ENCODE measurements at regions not wholly inside any gene's neighbourhood (a gene's known extent, or its start where the extent isn't known, plus 50 kb on each side); places are given as distances from the start of the nearest gene placed in this dataset.

DNA sequence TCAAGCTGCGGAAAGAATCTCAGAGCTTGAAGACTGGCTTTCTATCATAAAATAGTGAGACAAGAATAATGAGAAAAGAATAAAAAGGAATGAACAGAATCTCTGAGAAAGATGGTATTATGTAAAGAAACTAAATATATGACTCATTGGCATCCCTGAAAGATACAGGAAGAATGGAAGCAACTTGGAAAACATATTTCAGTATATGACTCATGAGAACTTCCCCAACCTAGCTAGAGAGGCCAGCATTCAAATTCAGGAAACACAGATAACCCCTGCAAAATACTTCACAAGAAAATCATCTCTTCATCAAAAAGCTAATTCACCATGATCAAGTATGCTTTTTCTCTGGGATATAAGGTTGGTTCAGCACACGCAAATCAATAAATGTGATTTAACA, 2318.0 kb downstream of the PCDH9 start (continued):
- TF ChIP-seq, protein P1, sequence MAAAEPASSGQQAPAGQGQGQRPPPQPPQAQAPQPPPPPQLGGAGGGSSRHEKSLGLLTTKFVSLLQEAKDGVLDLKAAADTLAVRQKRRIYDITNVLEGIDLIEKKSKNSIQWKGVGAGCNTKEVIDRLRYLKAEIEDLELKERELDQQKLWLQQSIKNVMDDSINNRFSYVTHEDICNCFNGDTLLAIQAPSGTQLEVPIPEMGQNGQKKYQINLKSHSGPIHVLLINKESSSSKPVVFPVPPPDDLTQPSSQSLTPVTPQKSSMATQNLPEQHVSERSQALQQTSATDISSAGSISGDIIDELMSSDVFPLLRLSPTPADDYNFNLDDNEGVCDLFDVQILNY (CRISPR knock-in tag; IDR thresholded peaks at IDR 0.05): no peak
- TF ChIP-seq TEAD1 (CRISPR knock-in tag; IDR thresholded peaks at IDR 0.05) (no peak), GABPB1 (CRISPR knock-in tag; IDR thresholded peaks at IDR 0.05) (no peak)

DNA sequence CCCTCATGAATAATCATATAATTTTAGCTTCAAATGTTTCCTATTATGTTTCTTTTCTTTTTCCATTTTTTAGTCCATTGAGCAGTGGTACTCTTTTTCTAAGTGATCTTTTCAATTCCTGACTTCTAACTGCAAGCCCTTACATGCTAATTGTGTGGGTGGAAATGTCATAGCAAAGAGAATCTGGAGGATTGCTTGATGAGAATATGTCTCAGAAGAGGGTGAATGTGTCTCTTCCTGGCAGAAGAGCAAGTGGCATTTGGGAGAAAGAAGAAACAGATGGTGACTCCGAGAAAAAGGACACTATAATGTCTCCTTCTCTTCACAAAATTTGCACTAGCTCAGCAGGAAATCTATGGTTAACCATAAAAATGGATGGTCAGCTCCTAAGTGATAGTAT, 2320.0 kb downstream of the PCDH9 start:
- ChIA-PET POLR2A (no interaction called here), CTCF (no interaction called here)
- Mint-ChIP-seq H3K4me3 (no peak overlapping the region), H3K27me3 (ENCODE audit: low read depth) (no peaks in the 10 kb centered on the region), H3K4me1 (no peaks in the 10 kb centered on the region), H3K36me3 (peaks cover 9% of the 10 kb centered on the region), H3K9me3 (peaks cover 14% of the 10 kb centered on the region), H3K27ac (no peak overlapping the region)
- ATAC-seq (no peak), DNase-seq (ENCODE audit: low spot score) (no peak)
- TF ChIP-seq PRRX2 (CRISPR knock-in tag; IDR thresholded peaks at IDR 0.05) (no peak), GABPB1 (CRISPR knock-in tag; IDR thresholded peaks at IDR 0.05) (no peak), SMAD4 (CRISPR knock-in tag; IDR thresholded peaks at IDR 0.05) (no peak), IRF2 (CRISPR knock-in tag; IDR thresholded peaks at IDR 0.05; ENCODE audit: borderline replicate concordance, low read depth) (no peak), NR1H2 (CRISPR knock-in tag; IDR thresholded peaks at IDR 0.05) (no peak), MYBL2 (CRISPR knock-in tag; IDR thresholded peaks at IDR 0.05) (no peak), NFYB (CRISPR knock-in tag; conservative IDR thresholded peaks at IDR 0.05; ENCODE audit: low read depth) (no peak), KAT7 (CRISPR knock-in tag; IDR thresholded peaks at IDR 0.05; ENCODE audit: borderline replicate concordance) (no peak), ZNF263 (CRISPR knock-in tag; IDR thresholded peaks at IDR 0.05; ENCODE audit: low read depth) (no peak)
- TF ChIP-seq, protein P2, sequence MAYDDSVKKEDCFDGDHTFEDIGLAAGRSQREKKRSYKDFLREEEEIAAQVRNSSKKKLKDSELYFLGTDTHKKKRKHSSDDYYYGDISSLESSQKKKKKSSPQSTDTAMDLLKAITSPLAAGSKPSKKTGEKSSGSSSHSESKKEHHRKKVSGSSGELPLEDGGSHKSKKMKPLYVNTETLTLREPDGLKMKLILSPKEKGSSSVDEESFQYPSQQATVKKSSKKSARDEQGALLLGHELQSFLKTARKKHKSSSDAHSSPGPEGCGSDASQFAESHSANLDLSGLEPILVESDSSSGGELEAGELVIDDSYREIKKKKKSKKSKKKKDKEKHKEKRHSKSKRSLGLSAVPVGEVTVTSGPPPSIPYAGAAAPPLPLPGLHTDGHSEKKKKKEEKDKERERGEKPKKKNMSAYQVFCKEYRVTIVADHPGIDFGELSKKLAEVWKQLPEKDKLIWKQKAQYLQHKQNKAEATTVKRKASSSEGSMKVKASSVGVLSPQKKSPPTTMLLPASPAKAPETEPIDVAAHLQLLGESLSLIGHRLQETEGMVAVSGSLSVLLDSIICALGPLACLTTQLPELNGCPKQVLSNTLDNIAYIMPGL (CRISPR knock-in tag; IDR thresholded peaks at IDR 0.05): no peak
- TF ChIP-seq, protein P3, sequence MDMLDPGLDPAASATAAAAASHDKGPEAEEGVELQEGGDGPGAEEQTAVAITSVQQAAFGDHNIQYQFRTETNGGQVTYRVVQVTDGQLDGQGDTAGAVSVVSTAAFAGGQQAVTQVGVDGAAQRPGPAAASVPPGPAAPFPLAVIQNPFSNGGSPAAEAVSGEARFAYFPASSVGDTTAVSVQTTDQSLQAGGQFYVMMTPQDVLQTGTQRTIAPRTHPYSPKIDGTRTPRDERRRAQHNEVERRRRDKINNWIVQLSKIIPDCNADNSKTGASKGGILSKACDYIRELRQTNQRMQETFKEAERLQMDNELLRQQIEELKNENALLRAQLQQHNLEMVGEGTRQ (CRISPR knock-in tag; IDR thresholded peaks at IDR 0.05): no peak
- TF ChIP-seq, protein P4, sequence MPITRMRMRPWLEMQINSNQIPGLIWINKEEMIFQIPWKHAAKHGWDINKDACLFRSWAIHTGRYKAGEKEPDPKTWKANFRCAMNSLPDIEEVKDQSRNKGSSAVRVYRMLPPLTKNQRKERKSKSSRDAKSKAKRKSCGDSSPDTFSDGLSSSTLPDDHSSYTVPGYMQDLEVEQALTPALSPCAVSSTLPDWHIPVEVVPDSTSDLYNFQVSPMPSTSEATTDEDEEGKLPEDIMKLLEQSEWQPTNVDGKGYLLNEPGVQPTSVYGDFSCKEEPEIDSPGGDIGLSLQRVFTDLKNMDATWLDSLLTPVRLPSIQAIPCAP (CRISPR knock-in tag; IDR thresholded peaks at IDR 0.05): no peak
- TF ChIP-seq, protein P5, sequence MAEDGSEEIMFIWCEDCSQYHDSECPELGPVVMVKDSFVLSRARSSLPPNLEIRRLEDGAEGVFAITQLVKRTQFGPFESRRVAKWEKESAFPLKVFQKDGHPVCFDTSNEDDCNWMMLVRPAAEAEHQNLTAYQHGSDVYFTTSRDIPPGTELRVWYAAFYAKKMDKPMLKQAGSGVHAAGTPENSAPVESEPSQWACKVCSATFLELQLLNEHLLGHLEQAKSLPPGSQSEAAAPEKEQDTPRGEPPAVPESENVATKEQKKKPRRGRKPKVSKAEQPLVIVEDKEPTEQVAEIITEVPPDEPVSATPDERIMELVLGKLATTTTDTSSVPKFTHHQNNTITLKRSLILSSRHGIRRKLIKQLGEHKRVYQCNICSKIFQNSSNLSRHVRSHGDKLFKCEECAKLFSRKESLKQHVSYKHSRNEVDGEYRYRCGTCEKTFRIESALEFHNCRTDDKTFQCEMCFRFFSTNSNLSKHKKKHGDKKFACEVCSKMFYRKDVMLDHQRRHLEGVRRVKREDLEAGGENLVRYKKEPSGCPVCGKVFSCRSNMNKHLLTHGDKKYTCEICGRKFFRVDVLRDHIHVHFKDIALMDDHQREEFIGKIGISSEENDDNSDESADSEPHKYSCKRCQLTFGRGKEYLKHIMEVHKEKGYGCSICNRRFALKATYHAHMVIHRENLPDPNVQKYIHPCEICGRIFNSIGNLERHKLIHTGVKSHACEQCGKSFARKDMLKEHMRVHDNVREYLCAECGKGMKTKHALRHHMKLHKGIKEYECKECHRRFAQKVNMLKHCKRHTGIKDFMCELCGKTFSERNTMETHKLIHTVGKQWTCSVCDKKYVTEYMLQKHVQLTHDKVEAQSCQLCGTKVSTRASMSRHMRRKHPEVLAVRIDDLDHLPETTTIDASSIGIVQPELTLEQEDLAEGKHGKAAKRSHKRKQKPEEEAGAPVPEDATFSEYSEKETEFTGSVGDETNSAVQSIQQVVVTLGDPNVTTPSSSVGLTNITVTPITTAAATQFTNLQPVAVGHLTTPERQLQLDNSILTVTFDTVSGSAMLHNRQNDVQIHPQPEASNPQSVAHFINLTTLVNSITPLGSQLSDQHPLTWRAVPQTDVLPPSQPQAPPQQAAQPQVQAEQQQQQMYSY (CRISPR knock-in tag; IDR thresholded peaks at IDR 0.05): no peak

DNA sequence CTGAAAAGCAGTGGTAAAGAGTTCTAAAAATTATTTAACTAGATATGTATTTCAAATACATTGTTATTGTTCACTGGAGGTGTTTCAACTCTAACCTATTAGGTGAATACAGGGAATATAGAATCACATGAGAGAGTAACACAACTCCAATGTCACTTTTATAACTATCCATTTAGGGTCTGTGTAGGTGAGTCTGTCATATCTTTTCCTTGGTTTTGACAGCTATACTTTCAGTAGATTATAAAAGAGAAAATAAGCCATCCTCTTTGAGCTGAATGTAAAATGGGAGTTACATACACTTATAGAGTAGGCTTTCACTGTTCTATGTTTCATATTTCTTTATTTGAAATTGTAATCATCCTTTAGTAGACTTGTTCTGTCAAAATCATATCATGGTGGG, 2321.0 kb downstream of the PCDH9 start:
- ATAC-seq: no peak
- H3K27me3 Mint-ChIP-seq (ENCODE audit: low read depth): no peaks in the 10 kb centered on the region
- POLR2A ChIA-PET: no interaction called here
- TF ChIP-seq GTF2I (CRISPR knock-in tag; conservative IDR thresholded peaks at IDR 0.05) (no peak), PRRX2 (CRISPR knock-in tag; IDR thresholded peaks at IDR 0.05) (no peak), ZNF317 (CRISPR knock-in tag; IDR thresholded peaks at IDR 0.05; ENCODE audit: borderline replicate concordance, low read depth) (no peak), CREB1 (CRISPR knock-in tag; IDR thresholded peaks at IDR 0.05) (no peak), SMAD4 (CRISPR knock-in tag; IDR thresholded peaks at IDR 0.05) (no peak)
- TF ChIP-seq, protein P6, sequence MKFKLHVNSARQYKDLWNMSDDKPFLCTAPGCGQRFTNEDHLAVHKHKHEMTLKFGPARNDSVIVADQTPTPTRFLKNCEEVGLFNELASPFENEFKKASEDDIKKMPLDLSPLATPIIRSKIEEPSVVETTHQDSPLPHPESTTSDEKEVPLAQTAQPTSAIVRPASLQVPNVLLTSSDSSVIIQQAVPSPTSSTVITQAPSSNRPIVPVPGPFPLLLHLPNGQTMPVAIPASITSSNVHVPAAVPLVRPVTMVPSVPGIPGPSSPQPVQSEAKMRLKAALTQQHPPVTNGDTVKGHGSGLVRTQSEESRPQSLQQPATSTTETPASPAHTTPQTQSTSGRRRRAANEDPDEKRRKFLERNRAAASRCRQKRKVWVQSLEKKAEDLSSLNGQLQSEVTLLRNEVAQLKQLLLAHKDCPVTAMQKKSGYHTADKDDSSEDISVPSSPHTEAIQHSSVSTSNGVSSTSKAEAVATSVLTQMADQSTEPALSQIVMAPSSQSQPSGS (CRISPR knock-in tag; IDR thresholded peaks at IDR 0.05; ENCODE audit: borderline replicate concordance, low read depth): no peak
- TF ChIP-seq, protein P7, sequence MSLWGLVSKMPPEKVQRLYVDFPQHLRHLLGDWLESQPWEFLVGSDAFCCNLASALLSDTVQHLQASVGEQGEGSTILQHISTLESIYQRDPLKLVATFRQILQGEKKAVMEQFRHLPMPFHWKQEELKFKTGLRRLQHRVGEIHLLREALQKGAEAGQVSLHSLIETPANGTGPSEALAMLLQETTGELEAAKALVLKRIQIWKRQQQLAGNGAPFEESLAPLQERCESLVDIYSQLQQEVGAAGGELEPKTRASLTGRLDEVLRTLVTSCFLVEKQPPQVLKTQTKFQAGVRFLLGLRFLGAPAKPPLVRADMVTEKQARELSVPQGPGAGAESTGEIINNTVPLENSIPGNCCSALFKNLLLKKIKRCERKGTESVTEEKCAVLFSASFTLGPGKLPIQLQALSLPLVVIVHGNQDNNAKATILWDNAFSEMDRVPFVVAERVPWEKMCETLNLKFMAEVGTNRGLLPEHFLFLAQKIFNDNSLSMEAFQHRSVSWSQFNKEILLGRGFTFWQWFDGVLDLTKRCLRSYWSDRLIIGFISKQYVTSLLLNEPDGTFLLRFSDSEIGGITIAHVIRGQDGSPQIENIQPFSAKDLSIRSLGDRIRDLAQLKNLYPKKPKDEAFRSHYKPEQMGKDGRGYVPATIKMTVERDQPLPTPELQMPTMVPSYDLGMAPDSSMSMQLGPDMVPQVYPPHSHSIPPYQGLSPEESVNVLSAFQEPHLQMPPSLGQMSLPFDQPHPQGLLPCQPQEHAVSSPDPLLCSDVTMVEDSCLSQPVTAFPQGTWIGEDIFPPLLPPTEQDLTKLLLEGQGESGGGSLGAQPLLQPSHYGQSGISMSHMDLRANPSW (CRISPR knock-in tag; conservative IDR thresholded peaks at IDR 0.05; ENCODE audit: low read depth): no peak
- TF ChIP-seq, protein P8, sequence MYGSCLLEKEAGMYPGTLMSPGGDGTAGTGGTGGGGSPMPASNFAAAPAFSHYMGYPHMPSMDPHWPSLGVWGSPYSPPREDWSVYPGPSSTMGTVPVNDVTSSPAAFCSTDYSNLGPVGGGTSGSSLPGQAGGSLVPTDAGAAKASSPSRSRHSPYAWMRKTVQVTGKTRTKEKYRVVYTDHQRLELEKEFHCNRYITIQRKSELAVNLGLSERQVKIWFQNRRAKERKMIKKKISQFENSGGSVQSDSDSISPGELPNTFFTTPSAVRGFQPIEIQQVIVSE (CRISPR knock-in tag; IDR thresholded peaks at IDR 0.05; ENCODE audit: borderline replicate concordance): no peak

More for the DNA sequence above, 2321.0 kb downstream of the PCDH9 start:
- Mint-ChIP-seq H3K9me3 (peaks cover 14% of the 10 kb centered on the region), H3K36me3 (peaks cover 9% of the 10 kb centered on the region), H3K27ac (no peak overlapping the region), H3K4me1 (no peaks in the 10 kb centered on the region), H3K4me3 (no peak overlapping the region)
- no peak for DNase-seq (ENCODE audit: low spot score)
- CTCF ChIA-PET: no interaction called here
